Nephron (organoid): ENCODE measurements at regions not wholly inside any gene's neighbourhood (a gene's known extent, or its start where the extent isn't known, plus 50 kb on each side); places are given as distances from the start of the nearest gene placed in this dataset.

Source experiments
- H3K27ac Mint-ChIP-seq, 3 experiments: 2 replicates each; pipeline ENCODE4 v1.8.0; 2020; ENCODE audit warnings: mixed read lengths in 3 of 3, mild to moderate bottlenecking in 2 of 3, moderate library complexity in 1 of 3
- H3K27me3 Mint-ChIP-seq: 2 replicates; pipeline ENCODE4 v1.8.0; 2021; ENCODE audit warnings: low read depth, mild to moderate bottlenecking, moderate library complexity, mixed read lengths
- H3K36me3 Mint-ChIP-seq: 2 replicates; pipeline ENCODE4 v1.8.0; 2020; ENCODE audit warnings: low read depth, mixed read lengths
- H3K4me1 Mint-ChIP-seq: 2 replicates; pipeline ENCODE4 v1.8.0; 2020; ENCODE audit warnings: mixed read lengths
- H3K4me3 Mint-ChIP-seq, 3 experiments: 2 replicates each; pipeline ENCODE4 v1.8.0; 2020; ENCODE audit warnings: mild to moderate bottlenecking in 3 of 3, mixed read lengths in 3 of 3, moderate library complexity in 2 of 3
- H3K9me3 Mint-ChIP-seq: 2 replicates; pipeline ENCODE4 v1.8.0; 2020; ENCODE audit warnings: mixed read lengths
- TF ChIP-seq, protein P1 (sequence below), 3 experiments: fragments of 200-600 bp; sonication (generic); IDR thresholded peaks; one replicate each; pipeline ENCODE4 v1.5.0; 2021; ENCODE audit warnings: antibody characterized with exemption in 3 of 3; ENCODE audit not compliant: unreplicated experiment in 3 of 3

GRCh38 chr3:190252080-190252479 lies 70.2 kb downstream of the CLDN1 start:
- Mint-ChIP-seq H3K36me3 (no peaks in the 10 kb centered on the region), H3K27me3 (no peaks in the 10 kb centered on the region), H3K4me3 (no peak overlapping the region), H3K27ac (peak overlapping the region in 1 of 3 experiments; percentile 48), H3K4me1 (no peaks in the 10 kb centered on the region), H3K9me3 (peaks cover 19% of the 10 kb centered on the region)
- TF ChIP-seq, protein P1, sequence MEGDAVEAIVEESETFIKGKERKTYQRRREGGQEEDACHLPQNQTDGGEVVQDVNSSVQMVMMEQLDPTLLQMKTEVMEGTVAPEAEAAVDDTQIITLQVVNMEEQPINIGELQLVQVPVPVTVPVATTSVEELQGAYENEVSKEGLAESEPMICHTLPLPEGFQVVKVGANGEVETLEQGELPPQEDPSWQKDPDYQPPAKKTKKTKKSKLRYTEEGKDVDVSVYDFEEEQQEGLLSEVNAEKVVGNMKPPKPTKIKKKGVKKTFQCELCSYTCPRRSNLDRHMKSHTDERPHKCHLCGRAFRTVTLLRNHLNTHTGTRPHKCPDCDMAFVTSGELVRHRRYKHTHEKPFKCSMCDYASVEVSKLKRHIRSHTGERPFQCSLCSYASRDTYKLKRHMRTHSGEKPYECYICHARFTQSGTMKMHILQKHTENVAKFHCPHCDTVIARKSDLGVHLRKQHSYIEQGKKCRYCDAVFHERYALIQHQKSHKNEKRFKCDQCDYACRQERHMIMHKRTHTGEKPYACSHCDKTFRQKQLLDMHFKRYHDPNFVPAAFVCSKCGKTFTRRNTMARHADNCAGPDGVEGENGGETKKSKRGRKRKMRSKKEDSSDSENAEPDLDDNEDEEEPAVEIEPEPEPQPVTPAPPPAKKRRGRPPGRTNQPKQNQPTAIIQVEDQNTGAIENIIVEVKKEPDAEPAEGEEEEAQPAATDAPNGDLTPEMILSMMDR (IDR thresholded peaks at IDR 0.05; ENCODE audit: unreplicated experiment in 3 of 3) = no peak

- H3K27ac Mint-ChIP-seq = no peak overlapping the region
- no peak overlapping the region for H3K4me3 Mint-ChIP-seq
- peaks cover 37% of the 10 kb centered on the region for H3K9me3 Mint-ChIP-seq
- H3K4me1 Mint-ChIP-seq = no peaks in the 10 kb centered on the region
- no peaks in the 10 kb centered on the region for H3K27me3 Mint-ChIP-seq
- peaks cover 5% of the 10 kb centered on the region for H3K36me3 Mint-ChIP-seq
- TF ChIP-seq, protein P1 (IDR thresholded peaks at IDR 0.05; ENCODE audit: unreplicated experiment in 3 of 3) = no peak
These were observed 72.8 kb downstream of the CLDN1 start for GRCh38 chr3:190249414-190249813.

- Mint-ChIP-seq H3K9me3 (peaks cover 56% of the 10 kb centered on the region), H3K27ac (no peak overlapping the region), H3K4me1 (peaks cover 4% of the 10 kb centered on the region), H3K27me3 (no peaks in the 10 kb centered on the region), H3K4me3 (no peak overlapping the region), H3K36me3 (peaks cover 8% of the 10 kb centered on the region)
- TF ChIP-seq, protein P1 (IDR thresholded peaks at IDR 0.05; ENCODE audit: unreplicated experiment in 3 of 3) = no peak
These were observed 80.1 kb downstream of the CLDN1 start for GRCh38 chr3:190242147-190242546.

GRCh38 chr3:190239325-190239724 lies 82.9 kb downstream of the CLDN1 start:
- TF ChIP-seq, protein P1 (IDR thresholded peaks at IDR 0.05; ENCODE audit: unreplicated experiment in 3 of 3) = no peak
- H3K36me3 Mint-ChIP-seq = peaks cover 3% of the 10 kb centered on the region
- peaks cover 40% of the 10 kb centered on the region for H3K9me3 Mint-ChIP-seq
- H3K27ac Mint-ChIP-seq = no peak overlapping the region
- no peak overlapping the region for H3K4me3 Mint-ChIP-seq
- H3K4me1 Mint-ChIP-seq = peaks cover 4% of the 10 kb centered on the region
- no peaks in the 10 kb centered on the region for H3K27me3 Mint-ChIP-seq

DNA sequence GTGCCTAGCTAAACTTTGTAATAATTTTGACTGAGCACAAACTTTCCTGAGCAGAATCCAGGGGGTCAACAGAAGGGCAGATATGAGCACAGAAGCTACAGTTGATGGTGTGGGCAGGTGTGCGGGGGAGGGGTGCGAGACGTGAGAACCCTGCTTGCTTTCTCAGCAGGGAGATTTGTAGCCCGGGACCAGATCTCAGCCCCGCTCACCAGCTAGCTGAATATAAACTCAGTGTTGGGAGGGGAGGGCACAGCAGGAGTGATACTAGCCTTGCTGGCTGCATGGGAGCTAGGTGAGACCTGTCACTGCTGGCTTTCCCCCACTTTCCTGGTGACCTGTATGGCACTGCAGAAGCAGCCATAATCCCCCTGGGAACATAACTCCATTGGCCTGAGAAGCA lies 83.4 kb downstream of the CLDN1 start:
- H3K4me3 Mint-ChIP-seq = no peak overlapping the region
- H3K27ac Mint-ChIP-seq = peak overlapping the region in 1 of 3 experiments; percentile 52
- H3K27me3 Mint-ChIP-seq = no peaks in the 10 kb centered on the region
- TF ChIP-seq, protein P1 (IDR thresholded peaks at IDR 0.05; ENCODE audit: unreplicated experiment in 3 of 3) = no peak
- H3K4me1 Mint-ChIP-seq = peaks cover 4% of the 10 kb centered on the region
- peaks cover 3% of the 10 kb centered on the region for H3K36me3 Mint-ChIP-seq
- H3K9me3 Mint-ChIP-seq = peaks cover 40% of the 10 kb centered on the region

DNA sequence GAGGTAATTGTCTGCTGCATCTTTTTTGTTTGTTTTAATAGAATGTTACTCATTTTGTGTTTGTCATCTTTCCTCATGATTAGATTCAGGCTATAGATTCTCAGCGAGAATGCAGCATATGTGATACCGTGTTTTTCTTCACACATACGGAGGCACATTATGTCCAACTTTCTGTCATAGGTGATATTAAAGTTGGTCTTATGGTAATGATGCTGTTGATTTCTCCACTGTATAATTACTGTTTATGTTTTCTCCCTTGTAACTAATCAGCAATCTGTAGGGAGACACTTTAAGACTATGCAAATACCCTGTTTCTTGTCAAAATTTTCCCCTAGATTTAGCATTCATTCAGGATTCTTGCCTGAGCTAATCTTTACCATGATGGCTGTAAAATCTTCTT lies 87.6 kb downstream of the CLDN1 start:
- H3K27me3 Mint-ChIP-seq = no peaks in the 10 kb centered on the region
- peaks cover 10% of the 10 kb centered on the region for H3K4me1 Mint-ChIP-seq
- H3K9me3 Mint-ChIP-seq = peaks cover 9% of the 10 kb centered on the region
- TF ChIP-seq, protein P1 (IDR thresholded peaks at IDR 0.05; ENCODE audit: unreplicated experiment in 3 of 3) = no peak
- H3K4me3 Mint-ChIP-seq = no peak overlapping the region
- no peaks in the 10 kb centered on the region for H3K36me3 Mint-ChIP-seq
- no peak overlapping the region for H3K27ac Mint-ChIP-seq
